ENCODE measurements at regions not wholly inside any gene's neighbourhood (a gene's known extent, or its start where the extent isn't known, plus 50 kb on each side); places are given as distances from the start of the nearest gene placed in this dataset.

GRCh38 chr11:45463541-45463940 lies 177.4 kb upstream of the SYT13 start:
- no peaks in the 10 kb centered on the region for H3K36me3 Mint-ChIP-seq
- intact Hi-C loops (cut with micrococcal nuclease) = no loop called here
- Histone ChIP-seq H3K79me2 (ENCODE audit: insufficient read depth, low read length) (no peaks in the 10 kb centered on the region), H4K20me1 (ENCODE audit: insufficient read depth, low read length) (no peaks in the 10 kb centered on the region), H3K9me3 (replicated peaks in 1 of 2; ENCODE audit: control insufficient read depth in 1 of 2, insufficient read depth in 1 of 2, low read length in 2 of 2) (no peaks in the 10 kb centered on the region), H3K36me3 (replicated peaks in 1 of 2; ENCODE audit: control insufficient read depth in 1 of 2, insufficient read depth in 2 of 2, low read length in 2 of 2) (no peaks in the 10 kb centered on the region), H3K4me2 (replicated peaks; ENCODE audit: extremely low read depth, low read length, poor library complexity, severe bottlenecking) (no peak overlapping the region), H3K9ac (ENCODE audit: insufficient read depth, low read length, poor library complexity, severe bottlenecking) (no peak overlapping the region), H2AFZ (ENCODE audit: insufficient read depth, low read depth, low read length, poor library complexity, severe bottlenecking) (no peak overlapping the region), H3K4me3 (replicated peaks in 1 of 3; ENCODE audit: low read depth in 2 of 3, low read length in 3 of 3) (no peak overlapping the region), H3K4me1 (ENCODE audit: control insufficient read depth in 1 of 2, insufficient read depth in 2 of 2, low read length in 2 of 2) (no peaks in the 10 kb centered on the region), H3K27me3 (ENCODE audit: control insufficient read depth in 2 of 2, insufficient read depth in 2 of 2, low read length in 2 of 2) (no peaks in the 10 kb centered on the region), H3K27ac (ENCODE audit: low read depth in 1 of 2, low read length in 2 of 2) (no peak overlapping the region)
- H3K27ac Mint-ChIP-seq = no peak overlapping the region
- H3K4me1 Mint-ChIP-seq = peaks cover 10% of the 10 kb centered on the region
- peaks cover 7 to 15% (median 8%) of the 10 kb centered on the region in 3 donors for H3K27me3 Mint-ChIP-seq (ENCODE audit: low read depth in 3 of 3)
- 76% methylated on average over 4 of the region's 4 CpGs for WGBS (ENCODE audit: insufficient coverage)
- peaks cover 0 to 1% (median 0%) of the 10 kb centered on the region in 7 donors for H3K9me3 Mint-ChIP-seq
- H3K4me3 Mint-ChIP-seq = no peak overlapping the region
- DNase-seq = no peak
- no peak for TF ChIP-seq CTCF (IDR thresholded peaks at IDR 0.05)

GRCh38 chr11:45461514-45461913 lies 175.4 kb upstream of the SYT13 start:
- no peaks in the 10 kb centered on the region for H3K79me2 ChIP-seq (ENCODE audit: insufficient read depth, low read length)
- H4K20me1 ChIP-seq (ENCODE audit: insufficient read depth, low read length) = no peaks in the 10 kb centered on the region
- no peak for TF ChIP-seq CTCF (IDR thresholded peaks at IDR 0.05)
- Mint-ChIP-seq H3K27me3 (ENCODE audit: low read depth in 3 of 3) (peaks cover 9 to 18% (median 13%) of the 10 kb centered on the region in 3 donors), H3K27ac (no peak overlapping the region), H3K4me3 (no peak overlapping the region), H3K4me1 (peaks cover 13% of the 10 kb centered on the region), H3K9me3 (no peaks in the 10 kb centered on the region), H3K36me3 (no peaks in the 10 kb centered on the region)
- no peaks in the 10 kb centered on the region for H3K36me3 ChIP-seq (replicated peaks in 1 of 2; ENCODE audit: control insufficient read depth in 1 of 2, insufficient read depth in 2 of 2, low read length in 2 of 2)
- WGBS (ENCODE audit: insufficient coverage) = 40% methylated on average over 1 of the region's 2 CpGs
- no peak for DNase-seq
- no peak overlapping the region for H3K27ac ChIP-seq (ENCODE audit: low read depth in 1 of 2, low read length in 2 of 2)
- no peak overlapping the region for H3K4me2 ChIP-seq (replicated peaks; ENCODE audit: extremely low read depth, low read length, poor library complexity, severe bottlenecking)
- intact Hi-C loops (cut with micrococcal nuclease) = no loop called here
- no peak overlapping the region for H3K9ac ChIP-seq (ENCODE audit: insufficient read depth, low read length, poor library complexity, severe bottlenecking)
- no peaks in the 10 kb centered on the region for H3K27me3 ChIP-seq (ENCODE audit: control insufficient read depth in 2 of 2, insufficient read depth in 2 of 2, low read length in 2 of 2)
- H2AFZ ChIP-seq (ENCODE audit: insufficient read depth, low read depth, low read length, poor library complexity, severe bottlenecking) = no peak overlapping the region
- no peaks in the 10 kb centered on the region for H3K9me3 ChIP-seq (replicated peaks in 1 of 2; ENCODE audit: control insufficient read depth in 1 of 2, insufficient read depth in 1 of 2, low read length in 2 of 2)
- no peaks in the 10 kb centered on the region for H3K4me1 ChIP-seq (ENCODE audit: control insufficient read depth in 1 of 2, insufficient read depth in 2 of 2, low read length in 2 of 2)
- H3K4me3 ChIP-seq (replicated peaks in 1 of 3; ENCODE audit: low read depth in 2 of 3, low read length in 3 of 3) = no peak overlapping the region
